K562 (cell line): ENCODE measurements at regions not wholly inside any gene's neighbourhood (a gene's known extent, or its start where the extent isn't known, plus 50 kb on each side); places are given as distances from the start of the nearest gene placed in this dataset.

ENCODE experiments used
- ATAC-seq: fragments of 200-7000 bp; cut with Tn5 transposase; 3 replicates; pipeline ENCODE4 v1.9.1; 2020; ENCODE audit warnings: moderate library complexity
- BruUV-seq: library from RNA; stranded (reverse); fragments of 400-500 nt; replicated peaks from 2 replicates; lab custom pipeline; 2021; lab: Mats Ljungman, UMichigan
- CTCF ChIA-PET: fragments of 300-600 bp; formaldehyde crosslinking; extraction: SDS; loops from one replicate; lab custom pipeline; 2021; ENCODE audit warnings: low intra/inter-chr PET ratio; lab: Yijun Ruan, JAX
- POLR2A ChIA-PET: fragments of 300-600, 350-650 bp; sonication (Branson Sonifier 250); formaldehyde crosslinking; extraction: SDS; loops from one replicate; lab custom pipeline; 2021; ENCODE audit warnings: antibody characterized with exemption, inconsistent platforms; lab: Yijun Ruan, JAX
- DNase-seq, 4 experiments: peaks; one replicate each; pipeline versions ENCODE4 v3.0.0 to v3.0.0-alpha.2; 2011 to 2018; ENCODE audit warnings: low spot score in 3 of 4, mixed read lengths in 3 of 4; ENCODE audit errors: extremely low read depth in 1 of 4
- FAIRE-seq: peaks from 2 replicates; lab custom pipeline; 2011; peaks lifted over from hg19 to GRCh38; lab: Jason Lieb, UNC
- H2AFZ ChIP-seq: 2 replicates; pipeline ENCODE4 v1.6.0; 2011; ENCODE audit warnings: low read depth, low read length, control low read depth, inconsistent platforms
- H3K27ac ChIP-seq: fragments of 200-600 bp; 3 replicates; pipeline ENCODE4 v1.8.0; 2011; ENCODE audit warnings: low read depth, mild to moderate bottlenecking, control low read depth, inconsistent platforms, low read length, moderate library complexity, mixed read lengths; ENCODE audit errors: extremely low read depth
- H3K27me3 ChIP-seq, 2 experiments: fragments of 300-600 bp in 1 of 2; 2 replicates in 1 of 2; 3 replicates in 1 of 2; pipeline versions ENCODE4 v1.6.0 to v1.8.0; 2011; ENCODE audit warnings: inconsistent platforms in 2 of 2, low read length in 2 of 2, mild to moderate bottlenecking in 1 of 2, mixed read lengths in 1 of 2, moderate library complexity in 1 of 2; ENCODE audit not compliant: control insufficient read depth in 2 of 2, insufficient read depth in 2 of 2
- H3K36me3 ChIP-seq: fragments of 300-600 bp; 3 replicates; pipeline ENCODE4 v1.8.0; 2011; ENCODE audit warnings: mild to moderate bottlenecking, low read length, inconsistent platforms; ENCODE audit not compliant: control insufficient read depth, insufficient read depth
- H3K4me1 ChIP-seq, 2 experiments: fragments of 200-600 bp in 1 of 2; replicated peaks in 1 of 2; 2 replicates in 1 of 2; 3 replicates in 1 of 2; pipeline versions ENCODE4 v1.5.1 to v1.8.0; 2011; ENCODE audit warnings: inconsistent platforms in 2 of 2, low read length in 2 of 2, mild to moderate bottlenecking in 1 of 2, mixed read lengths in 1 of 2, moderate library complexity in 1 of 2; ENCODE audit not compliant: control insufficient read depth in 2 of 2, insufficient read depth in 2 of 2
- H3K4me2 ChIP-seq: 2 replicates; pipeline ENCODE4 v1.6.1; 2011; ENCODE audit warnings: low read length, control low read depth, inconsistent platforms, mixed read lengths; ENCODE audit not compliant: insufficient read depth
- H3K4me3 ChIP-seq: fragments of 200-600 bp; sonication (generic), shearing (Covaris generic); 2 replicates; pipeline ENCODE4 v1.5.1; 2016; ENCODE audit warnings: control low read depth, inconsistent platforms
- H3K79me2 ChIP-seq: fragments of 200-600 bp; 3 replicates; pipeline ENCODE4 v1.8.0; 2011; ENCODE audit warnings: low read length, inconsistent platforms; ENCODE audit not compliant: control insufficient read depth, insufficient read depth
- H3K9ac ChIP-seq, 2 experiments: 2 replicates each; pipeline versions ENCODE4 v1.6.0 to v1.6.1; 2011; ENCODE audit warnings: low read depth in 2 of 2, low read length in 2 of 2, control low read depth in 1 of 2, inconsistent platforms in 1 of 2, mild to moderate bottlenecking in 1 of 2, mixed read lengths in 1 of 2; ENCODE audit not compliant: insufficient read depth in 1 of 2
- H3K9me1 ChIP-seq: one replicate; pipeline ENCODE4 v1.6.0; 2011; ENCODE audit warnings: inconsistent platforms, mild to moderate bottlenecking, low read length, moderate library complexity; ENCODE audit not compliant: control insufficient read depth, insufficient read depth
- H3K9me3 ChIP-seq: replicated peaks from 2 replicates; pipeline ENCODE4 v1.5.1; 2011; ENCODE audit warnings: low read depth, low read length, inconsistent platforms; ENCODE audit not compliant: control insufficient read depth, insufficient read depth
- H4K20me1 ChIP-seq: replicated peaks from 2 replicates; pipeline ENCODE4 v1.6.1; 2011; ENCODE audit warnings: low read length, inconsistent platforms, mixed read lengths; ENCODE audit not compliant: control insufficient read depth, insufficient read depth
- CBX2 ChIP-seq: fragments of 200-600 bp; sonication (generic); IDR thresholded peaks from one replicate; pipeline ENCODE4 v1.6.1; 2012; ENCODE audit warnings: mild to moderate bottlenecking, low read length, inconsistent platforms; ENCODE audit not compliant: insufficient read depth, poor library complexity, severe bottlenecking
- ETV6 ChIP-seq, 3 experiments: fragments of 150-350 bp in 1 of 3; sonication (generic) in 1 of 3; formaldehyde crosslinking in 1 of 3; IDR thresholded peaks; 2 replicates each; pipeline versions ENCODE4 v1.6.1 to v1.8.0; 2014 to 2022; ENCODE audit warnings: borderline replicate concordance in 2 of 3, low read depth in 2 of 3, antibody characterized with exemption in 1 of 3, low read length in 1 of 3, mild to moderate bottlenecking in 1 of 3, missing genetic modification reagents in 1 of 3
- FOS ChIP-seq: IDR thresholded peaks from 3 replicates; pipeline ENCODE4 v1.6.1; 2011; ENCODE audit not compliant: insufficient read length; ENCODE audit errors: extremely low read depth
- HDAC8 ChIP-seq: fragments of 450-650 bp; IDR thresholded peaks from 2 replicates; pipeline ENCODE4 v1.6.1; 2016; ENCODE audit warnings: mild to moderate bottlenecking, missing genetic modification characterization, moderate library complexity, missing compliant biosample characterization
- ILF3 ChIP-seq: fragments of 450-650 bp; IDR thresholded peaks from 2 replicates; pipeline ENCODE4 v1.6.1; 2018; ENCODE audit warnings: antibody characterized with exemption, mild to moderate bottlenecking, moderate library complexity, borderline replicate concordance
- MCM5 ChIP-seq: fragments of 450-650 bp; IDR thresholded peaks from 2 replicates; pipeline ENCODE4 v1.6.1; 2016; ENCODE audit warnings: low read depth
- MTA1 ChIP-seq: fragments of 450-650 bp; IDR thresholded peaks from 2 replicates; pipeline ENCODE4 v1.6.1; 2017; ENCODE audit warnings: borderline replicate concordance
- NONO ChIP-seq, 2 experiments: fragments of 200-400 bp in 1 of 2; fragments of 450-650 bp in 1 of 2; formaldehyde crosslinking in 1 of 2; IDR thresholded peaks; 2 replicates each; pipeline ENCODE4 v1.6.1; 2017; ENCODE audit warnings: low read depth in 2 of 2, mild to moderate bottlenecking in 2 of 2, moderate library complexity in 2 of 2, low read length in 1 of 2
- PCBP2 ChIP-seq: fragments of 200-400 bp; formaldehyde crosslinking; IDR thresholded peaks from 2 replicates; pipeline ENCODE4 v1.6.1; 2018; ENCODE audit warnings: low read length, low read depth, mild to moderate bottlenecking, moderate library complexity; ENCODE audit not compliant: poor library complexity, severe bottlenecking
- PTRF ChIP-seq: fragments of 450-650 bp; IDR thresholded peaks from 2 replicates; pipeline ENCODE4 v1.6.1; 2016; ENCODE audit warnings: mild to moderate bottlenecking, missing genetic modification characterization, missing compliant biosample characterization
- SLC30A9 ChIP-seq: fragments of 250-450 bp; sonication (Bioruptor Pico); IDR thresholded peaks from 2 replicates; pipeline ENCODE4 v1.8.0; 2022; ENCODE audit warnings: mild to moderate bottlenecking, moderate library complexity
- SREBF1 ChIP-seq: fragments of 150-350 bp; IDR thresholded peaks from 2 replicates; pipeline ENCODE4 v1.6.1; 2014; ENCODE audit warnings: antibody characterized with exemption, low read depth, low read length, borderline replicate concordance
- TFAM ChIP-seq: fragments of 250-450 bp; sonication (Bioruptor Pico); conservative IDR thresholded peaks from 2 replicates; pipeline ENCODE4 v1.5.0; 2021; ENCODE audit warnings: mild to moderate bottlenecking, moderate library complexity
- ZC3H8 ChIP-seq: fragments of 450-650 bp; IDR thresholded peaks from 2 replicates; pipeline ENCODE4 v1.6.1; 2017
- ZNF121 ChIP-seq: sonication (generic); formaldehyde crosslinking; conservative IDR thresholded peaks from 2 replicates; pipeline ENCODE4 v1.8.0; 2022; ENCODE audit warnings: missing genetic modification reagents
- ZNF589 ChIP-seq: fragments of 200-800 bp; sonication (Bioruptor generic); IDR thresholded peaks from 2 replicates; pipeline ENCODE4 v1.6.1; 2016; ENCODE audit warnings: low read depth, missing genetic modification characterization, missing compliant biosample characterization
- WGBS: fragments of 100-300 bp; shearing (Covaris generic); methylation state at CpG from one replicate; pipeline ENCODE4 v1.1.6; 2016; ENCODE audit warnings: low coverage, mixed read lengths; ENCODE audit not compliant: insufficient coverage; ENCODE audit errors: missing lambda C conversion rate; 5-methylcytosine and 5-hydroxymethylcytosine counted together
- in situ Hi-C: fragments of 300-500 bp; cut with MboI; formaldehyde crosslinking; loops from 4 replicates; pipeline ENCODE4 v1.15.0; 2018; ENCODE audit warnings: inconsistent platforms, mixed read lengths
- intact Hi-C: fragments of 100-400 bp; cut with micrococcal nuclease; formaldehyde crosslinking; loops from 2 replicates; pipeline ENCODE4 v1.14.2; 2022
- TF ChIP-seq, protein P1 (sequence below): fragments of 250-450 bp; sonication (Bioruptor Pico); IDR thresholded peaks from 2 replicates; pipeline ENCODE4 v1.8.0; 2022; ENCODE audit warnings: moderate library complexity, mild to moderate bottlenecking, inconsistent platforms

DNA sequence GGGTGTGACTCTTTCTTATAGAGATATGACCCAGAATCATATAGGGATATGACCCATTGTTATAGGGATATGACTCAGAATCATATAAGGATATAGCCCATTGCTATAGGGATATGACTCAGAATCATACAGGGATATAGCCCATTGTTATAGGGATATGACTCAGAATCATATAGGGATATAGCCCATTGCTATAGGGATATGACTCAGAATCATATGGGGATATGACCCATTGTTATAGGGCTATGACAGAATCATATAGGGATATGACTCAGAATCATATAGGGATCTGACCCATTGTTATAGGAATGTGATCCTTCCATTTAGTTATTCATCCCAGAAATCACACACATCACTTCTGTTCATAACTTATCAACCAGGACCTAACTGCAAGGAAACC is 312.2 kb upstream of the ADARB2 start:
- no peaks in the 10 kb centered on the region for H3K36me3 ChIP-seq
- in situ Hi-C loops (no loop called here), intact Hi-C loops (no loop called here)
- H3K27ac ChIP-seq: no peak overlapping the region
- no peak overlapping the region for H2AFZ ChIP-seq
- H3K4me3 ChIP-seq: no peak overlapping the region
- no peaks in the 10 kb centered on the region for H3K9me3 ChIP-seq
- H3K79me2 ChIP-seq: no peaks in the 10 kb centered on the region
- no peak overlapping the region for H3K9ac ChIP-seq
- TF ChIP-seq ZNF589 (CRISPR knock-in tag) (no peak), ZNF121 (CRISPR knock-in tag) (no peak), CBX2 (no peak), SREBF1 (no peak), ZC3H8 (no peak), PCBP2 (no peak)
- H3K4me2 ChIP-seq: no peak overlapping the region
- no peaks in the 10 kb centered on the region for H3K27me3 ChIP-seq
- FAIRE-seq: no peak
- H4K20me1 ChIP-seq: no peaks in the 10 kb centered on the region
- BruUV-seq: no TSS peak
- no peak for DNase-seq
- H3K4me1 ChIP-seq: no peaks in the 10 kb centered on the region
- H3K9me1 ChIP-seq: no peaks in the 10 kb centered on the region
- CTCF ChIA-PET: no interaction called here
- POLR2A ChIA-PET: no interaction called here
- ATAC-seq: no peak

DNA sequence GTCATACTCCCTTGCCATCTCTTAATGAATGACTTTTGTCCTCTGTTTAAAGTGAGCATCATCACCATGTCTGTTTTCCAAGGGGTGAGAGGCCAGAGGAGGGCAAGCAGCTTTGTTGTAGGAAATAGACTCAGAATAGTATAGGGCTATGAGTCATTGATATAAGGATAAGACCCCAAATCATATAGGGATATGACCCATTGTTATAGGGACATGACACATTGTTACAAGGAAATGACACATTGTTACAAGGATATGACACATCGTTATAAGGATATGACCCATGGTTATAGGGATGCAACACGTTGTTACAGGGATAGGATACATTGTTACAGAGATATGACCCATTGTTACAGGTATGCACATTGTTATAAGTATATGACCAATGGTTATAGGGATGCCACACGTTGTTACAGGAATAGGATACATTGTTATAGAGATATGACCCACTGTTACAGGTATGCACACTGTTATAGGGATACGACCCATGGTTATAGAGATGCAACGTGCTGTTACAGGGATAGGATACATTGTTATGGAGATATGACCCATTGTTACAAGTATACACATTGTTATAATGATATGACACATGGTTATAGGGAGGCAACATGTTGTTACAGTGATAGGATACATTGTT is 311.1 kb upstream of the ADARB2 start:
- FAIRE-seq: no peak
- intact Hi-C loops (no loop called here), in situ Hi-C loops (no loop called here)
- no peak for ATAC-seq
- Histone ChIP-seq H3K9ac (no peak overlapping the region), H3K4me1 (no peaks in the 10 kb centered on the region), H3K79me2 (no peaks in the 10 kb centered on the region), H3K27me3 (peaks cover 0 to 4% of the 10 kb centered on the region in 2 experiments; a peak in 1 of 5 replicates), H3K4me3 (no peak overlapping the region), H2AFZ (no peak overlapping the region), H3K9me3 (no peaks in the 10 kb centered on the region), H3K4me2 (no peak overlapping the region), H4K20me1 (no peaks in the 10 kb centered on the region), H3K9me1 (no peaks in the 10 kb centered on the region), H3K36me3 (no peaks in the 10 kb centered on the region), H3K27ac (no peak overlapping the region)
- ChIA-PET CTCF (no interaction called here), POLR2A (no interaction called here)
- WGBS: 0% methylated on average over 5 of the region's 5 CpGs
- DNase-seq: no peak
- no TSS peak for BruUV-seq
- TF ChIP-seq HDAC8 (no peak), FOS (no peak), MCM5 (no peak), SLC30A9 (no peak), NONO (IDR thresholded peaks at IDR 0.05; ENCODE audit: low read depth in 2 of 2, low read length in 1 of 2) (no peak), MTA1 (no peak), TFAM (CRISPR knock-in tag) (no peak), ILF3 (no peak), ETV6 (IDR thresholded peaks at IDR 0.05; ENCODE audit: borderline replicate concordance in 1 of 2, low read depth in 2 of 2, low read length in 1 of 2) (no peak), ETV6 (CRISPR knock-in tag; IDR thresholded peaks at IDR 0.05; ENCODE audit: borderline replicate concordance) (no peak), PTRF (tag) (no peak)
- TF ChIP-seq, protein P1, sequence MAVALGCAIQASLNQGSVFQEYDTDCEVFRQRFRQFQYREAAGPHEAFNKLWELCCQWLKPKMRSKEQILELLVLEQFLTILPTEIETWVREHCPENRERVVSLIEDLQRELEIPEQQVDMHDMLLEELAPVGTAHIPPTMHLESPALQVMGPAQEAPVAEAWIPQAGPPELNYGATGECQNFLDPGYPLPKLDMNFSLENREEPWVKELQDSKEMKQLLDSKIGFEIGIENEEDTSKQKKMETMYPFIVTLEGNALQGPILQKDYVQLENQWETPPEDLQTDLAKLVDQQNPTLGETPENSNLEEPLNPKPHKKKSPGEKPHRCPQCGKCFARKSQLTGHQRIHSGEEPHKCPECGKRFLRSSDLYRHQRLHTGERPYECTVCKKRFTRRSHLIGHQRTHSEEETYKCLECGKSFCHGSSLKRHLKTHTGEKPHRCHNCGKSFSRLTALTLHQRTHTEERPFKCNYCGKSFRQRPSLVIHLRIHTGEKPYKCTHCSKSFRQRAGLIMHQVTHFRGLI (CRISPR knock-in tag): no peak
